GM19438 (cell line): ENCODE measurements at regions not wholly inside any gene's neighbourhood (a gene's known extent, or its start where the extent isn't known, plus 50 kb on each side); places are given as distances from the start of the nearest gene placed in this dataset.

Experiments used
- ATAC-seq: cut with Tn5 transposase; IDR thresholded peaks from one replicate; pipeline ENCODE4 v1.9.1; 2021; ENCODE audit warnings: low read depth; ENCODE audit not compliant: unreplicated experiment

GRCh38 chr13:99122171-99122570 lies 78.5 kb upstream of the UBAC2 start:
- no peak for ATAC-seq

DNA sequence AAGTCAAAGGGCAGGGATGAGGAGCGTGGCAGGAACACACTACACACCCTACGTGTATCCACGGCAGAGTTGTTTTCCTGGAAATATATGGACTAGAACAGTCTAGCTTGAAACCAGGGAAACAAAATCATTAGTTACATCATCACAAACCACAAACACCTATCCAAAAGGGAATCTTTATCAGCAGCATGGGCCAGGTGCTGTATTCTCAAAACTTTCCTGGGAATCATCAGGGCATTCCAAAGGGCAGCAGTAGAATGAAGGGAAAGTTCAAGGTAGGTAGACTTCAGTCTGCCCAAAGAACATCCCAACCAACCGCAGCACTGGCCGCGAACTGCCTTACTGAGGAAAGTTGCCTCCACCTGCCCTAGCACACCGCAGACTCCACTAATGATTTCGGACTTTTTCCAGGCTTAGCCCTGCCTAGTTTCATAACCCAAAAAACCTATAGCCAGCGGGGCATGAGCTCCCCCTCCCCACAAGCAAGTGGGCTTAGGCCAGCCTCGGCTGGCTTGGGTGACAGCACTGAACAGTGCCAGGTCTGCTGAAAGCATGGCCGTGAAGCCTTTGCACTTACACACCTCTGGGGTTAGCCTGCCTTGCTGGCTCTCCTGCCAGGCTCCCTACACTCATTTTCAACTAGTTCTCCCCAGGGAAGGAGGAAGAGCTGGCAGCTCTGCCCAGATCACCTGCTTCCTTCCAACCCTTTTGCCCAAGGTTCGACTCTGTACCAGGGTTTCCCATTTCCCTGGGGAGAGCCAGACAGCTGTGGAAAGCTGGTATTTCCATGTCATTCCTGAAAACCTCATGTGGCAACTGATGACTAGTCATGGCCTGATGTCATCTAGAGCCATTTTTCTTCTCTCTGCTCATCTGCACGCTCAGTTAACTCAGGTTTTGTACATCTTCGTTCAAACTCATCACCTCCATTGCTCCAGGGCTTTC lies 77.3 kb upstream of the UBAC2 start:
- ATAC-seq: no peak

DNA sequence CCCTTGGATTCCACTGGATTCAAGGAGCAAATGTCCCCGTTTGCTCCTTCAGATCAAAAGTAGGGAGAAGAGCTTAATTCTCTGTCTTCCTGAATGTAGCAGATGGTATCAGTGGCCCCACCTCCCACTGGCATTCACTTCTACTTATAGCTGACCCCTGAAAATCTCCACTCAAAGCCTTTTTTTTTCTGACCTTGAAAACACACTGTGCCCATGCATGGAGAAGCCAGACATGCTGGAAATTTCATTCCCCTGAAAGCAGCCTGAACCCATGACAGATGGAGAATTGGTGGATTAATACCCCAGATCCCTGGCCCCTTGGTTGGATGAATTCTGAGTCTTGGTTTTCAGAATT lies 76.6 kb upstream of the UBAC2 start:
- no peak for ATAC-seq

DNA sequence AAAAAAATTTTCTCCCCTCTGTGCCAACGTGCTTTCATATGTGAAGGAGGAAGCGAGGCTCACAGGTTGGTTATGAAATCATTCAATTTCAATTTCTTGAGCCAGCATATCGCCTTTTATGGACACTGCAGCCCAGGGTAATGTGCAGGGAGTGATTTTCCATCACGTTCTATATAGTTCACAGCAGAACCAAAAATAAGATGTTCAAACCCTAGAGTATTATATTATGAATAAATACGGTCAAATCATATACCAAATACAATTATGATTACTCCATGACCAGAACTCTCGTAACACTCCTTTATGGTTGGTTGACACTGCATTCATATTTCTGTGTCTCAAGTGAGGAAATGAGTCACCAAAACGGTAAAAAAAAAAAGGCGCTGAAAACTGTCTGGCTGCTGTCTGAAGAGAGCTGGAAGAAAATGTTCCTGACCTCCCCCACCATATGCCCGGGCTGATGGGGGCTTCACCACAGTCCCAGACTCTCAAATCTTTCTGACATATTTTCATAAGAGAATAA lies 75.8 kb upstream of the UBAC2 start:
- peak; percentile 73 for ATAC-seq

- ATAC-seq: no peak
These were observed 75.2 kb upstream of the UBAC2 start for GRCh38 chr13:99125326-99125915.

GRCh38 chr13:99126821-99127220 lies 73.8 kb upstream of the UBAC2 start:
- ATAC-seq: no peak

DNA sequence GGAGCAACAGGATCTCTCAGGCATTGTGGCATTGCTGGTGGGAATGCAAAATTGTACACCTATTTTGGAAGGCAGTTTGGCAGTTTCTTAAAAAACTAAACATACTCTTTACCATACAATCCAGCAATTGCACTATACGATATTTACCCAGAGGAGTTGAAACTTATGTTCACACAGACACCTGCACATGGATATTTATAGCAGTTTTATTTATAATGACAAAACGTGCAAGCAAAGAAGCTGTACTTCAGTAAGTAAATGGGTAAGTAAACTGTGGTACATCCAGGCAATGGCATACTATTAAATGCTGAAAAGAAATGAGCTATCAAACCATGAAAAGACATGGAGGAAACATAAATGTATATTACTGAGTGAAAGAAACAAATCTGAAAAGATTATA lies 71.6 kb upstream of the UBAC2 start:
- ATAC-seq: no peak

DNA sequence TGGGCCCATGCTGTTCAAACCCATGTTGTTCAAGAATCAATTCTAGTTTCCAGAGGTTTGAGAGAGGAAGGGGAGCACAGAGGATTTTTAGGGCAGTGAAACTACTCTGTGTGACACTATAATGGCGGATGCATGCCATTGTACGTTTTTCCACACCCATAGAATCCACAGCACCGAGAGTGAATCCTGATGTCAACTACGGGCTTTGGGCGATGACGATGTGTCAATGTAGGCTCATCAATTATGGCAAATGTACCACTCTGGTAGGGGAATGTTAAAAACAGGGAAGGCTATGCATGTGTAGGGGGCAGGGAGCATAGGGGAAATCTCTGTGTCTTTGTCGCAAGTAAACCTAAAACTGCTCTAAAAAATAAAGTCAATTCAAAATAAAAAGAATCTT lies 70.7 kb upstream of the UBAC2 start:
- no peak for ATAC-seq

DNA sequence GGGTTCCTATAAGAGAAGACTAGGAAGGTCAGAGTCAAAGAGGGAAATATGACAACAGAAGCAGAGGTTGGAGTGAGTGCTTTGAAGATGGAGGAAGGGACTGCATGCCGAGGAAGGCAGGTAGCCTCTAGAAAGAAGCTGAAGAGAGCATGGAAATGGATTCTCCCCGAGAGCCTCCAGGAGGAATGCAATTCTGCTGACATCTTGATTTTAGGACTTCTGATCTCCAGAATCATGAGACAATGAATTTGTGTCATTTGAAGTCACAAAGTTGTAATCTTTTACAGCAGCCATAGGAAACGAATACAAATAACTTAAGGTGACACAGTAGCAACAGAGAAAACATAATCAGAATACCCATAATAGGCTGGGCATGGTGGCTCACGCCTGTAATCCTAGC lies 69.2 kb upstream of the UBAC2 start:
- ATAC-seq: no peak

- no peak for ATAC-seq
These were observed 68.3 kb upstream of the UBAC2 start for GRCh38 chr13:99132295-99132835.

DNA sequence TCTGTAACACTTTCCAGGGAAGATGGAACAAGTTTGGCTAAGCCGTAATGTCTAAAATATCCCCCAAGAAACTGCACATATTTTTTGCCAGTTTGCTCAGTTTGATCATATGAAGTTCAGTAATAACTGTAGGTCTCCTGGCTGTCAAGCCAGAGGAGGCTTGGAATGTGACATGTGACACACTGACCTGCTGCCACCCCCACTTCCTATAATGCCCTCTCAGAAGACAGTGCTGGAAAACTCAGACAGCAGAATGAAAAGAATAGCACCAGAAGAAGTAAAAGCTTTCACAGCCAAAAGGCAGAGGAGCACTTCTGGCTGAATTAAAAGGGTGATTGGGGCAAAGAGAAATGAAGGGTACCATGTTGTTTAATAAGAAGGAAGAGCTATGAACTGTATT lies 67.4 kb upstream of the UBAC2 start:
- no peak for ATAC-seq

- no peak for ATAC-seq
These were observed 66.8 kb upstream of the UBAC2 start for GRCh38 chr13:99133848-99134247.

- ATAC-seq: no peak
These were observed 65.1 kb upstream of the UBAC2 start for GRCh38 chr13:99135591-99135990.

- no peak for ATAC-seq
These were observed 64.2 kb upstream of the UBAC2 start for GRCh38 chr13:99136427-99136954.

DNA sequence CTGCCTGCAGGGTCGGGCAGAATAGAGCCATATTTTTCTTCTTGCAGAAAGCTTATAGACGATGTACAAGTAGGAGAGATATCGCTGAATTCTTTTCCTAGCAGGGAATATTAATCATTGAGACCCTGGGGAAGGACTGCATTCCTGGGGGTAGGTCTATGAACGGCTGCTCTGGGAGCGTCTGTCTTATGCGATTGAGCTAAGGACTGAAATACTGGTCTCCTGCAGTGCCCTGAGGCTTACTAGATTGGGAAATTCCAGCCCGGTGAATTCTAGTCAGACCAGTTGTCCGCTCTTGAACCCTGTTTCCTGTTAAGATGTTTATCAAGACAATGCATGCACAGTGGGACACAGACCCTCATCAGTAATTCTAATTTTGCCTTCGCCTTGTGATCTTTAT lies 59.8 kb upstream of the UBAC2 start:
- ATAC-seq: no peak

DNA sequence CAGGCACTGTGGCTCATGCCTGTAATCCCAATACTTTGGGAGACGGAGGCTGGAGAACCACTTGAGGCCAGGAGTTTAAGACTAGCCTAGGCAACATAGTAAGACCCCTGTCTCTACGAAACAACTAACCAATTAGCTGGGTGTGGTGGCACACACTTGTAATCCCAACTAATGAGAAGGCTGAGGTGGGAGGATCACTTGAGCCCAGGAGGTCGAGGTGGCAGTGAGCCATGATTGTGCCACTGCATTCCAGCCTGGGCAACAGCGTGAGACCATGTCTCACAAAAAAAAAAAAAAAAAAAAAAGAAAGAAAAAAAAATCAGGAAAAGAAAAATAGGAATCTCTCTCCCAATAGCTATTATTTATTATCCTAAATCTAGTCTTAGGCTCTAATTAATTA lies 56.8 kb upstream of the UBAC2 start:
- no peak for ATAC-seq

DNA sequence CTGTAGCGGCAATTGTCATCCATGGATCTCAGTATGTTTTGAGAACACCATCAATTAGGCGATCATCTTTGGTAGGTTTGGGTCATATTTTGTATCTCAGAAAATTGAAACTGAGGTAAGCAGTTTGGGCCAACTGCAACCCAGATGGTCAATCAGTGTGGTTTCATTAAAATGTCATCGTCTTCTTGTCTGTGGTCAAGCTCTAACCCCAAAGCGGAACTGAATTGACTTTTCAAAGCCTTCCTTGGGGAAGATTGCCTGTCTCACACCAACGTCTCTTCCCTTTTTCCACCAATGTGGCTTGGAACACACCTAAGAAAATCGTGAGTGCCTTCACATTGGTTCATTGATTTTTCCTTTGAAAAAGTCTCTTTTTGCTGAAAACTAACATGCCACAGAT lies 56.3 kb upstream of the UBAC2 start:
- ATAC-seq: peak; percentile 71

GRCh38 chr13:99145461-99145860 lies 55.2 kb upstream of the UBAC2 start:
- no peak for ATAC-seq

DNA sequence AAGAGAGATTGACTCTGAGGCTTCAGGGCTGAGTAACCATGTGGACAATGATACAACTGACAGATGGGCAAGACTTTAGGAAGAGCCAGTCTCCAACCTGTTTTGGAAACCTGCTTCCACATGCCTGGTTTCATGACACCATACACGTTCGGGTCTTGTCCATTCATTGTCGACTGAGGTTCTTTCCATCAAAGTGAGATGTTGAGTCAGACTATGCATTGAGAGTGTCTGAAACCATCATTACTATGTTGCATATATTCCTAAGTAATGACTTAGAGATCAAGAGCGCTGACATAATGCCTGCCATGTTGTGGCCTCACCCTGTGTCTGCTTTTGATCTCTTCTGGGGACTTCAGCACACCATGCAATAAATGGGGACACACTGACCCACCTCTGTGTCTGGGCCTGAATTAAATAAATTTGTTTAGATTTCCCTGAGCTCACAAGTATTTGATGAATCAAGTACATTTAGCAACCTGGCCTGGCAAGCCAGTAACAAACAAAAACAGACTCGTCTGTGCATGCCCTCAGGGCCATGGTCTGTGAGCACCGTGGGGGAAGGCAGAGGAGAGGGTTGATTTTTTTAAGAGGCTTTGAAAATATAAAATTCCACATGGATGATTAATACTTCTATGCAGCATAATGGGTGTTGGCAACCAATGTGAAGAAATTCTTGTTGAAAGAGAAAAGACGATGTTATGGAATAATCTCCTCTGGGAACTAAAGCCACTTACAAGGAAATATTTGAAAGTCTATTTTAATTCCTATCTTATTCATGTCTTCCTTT lies 49.9 kb upstream of the UBAC2 start:
- ATAC-seq: no peak
